ENCODE measurements at regions not wholly inside any gene's neighbourhood (a gene's known extent, or its start where the extent isn't known, plus 50 kb on each side); places are given as distances from the start of the nearest gene placed in this dataset.

- Histone ChIP-seq H3K27me3 (ENCODE audit: low read length) (no peaks in the 10 kb centered on the region), H3K9ac (ENCODE audit: low read length) (peak overlapping the region; percentile 19; the same call in 1 of the 2 replicates), H3K4me3 (ENCODE audit: insufficient read depth, low read length, poor library complexity, severe bottlenecking) (no peak overlapping the region)
Measured at GRCh38 chr14:73784181-73784987, 67.2 kb upstream of the PTGR2 start.

DNA sequence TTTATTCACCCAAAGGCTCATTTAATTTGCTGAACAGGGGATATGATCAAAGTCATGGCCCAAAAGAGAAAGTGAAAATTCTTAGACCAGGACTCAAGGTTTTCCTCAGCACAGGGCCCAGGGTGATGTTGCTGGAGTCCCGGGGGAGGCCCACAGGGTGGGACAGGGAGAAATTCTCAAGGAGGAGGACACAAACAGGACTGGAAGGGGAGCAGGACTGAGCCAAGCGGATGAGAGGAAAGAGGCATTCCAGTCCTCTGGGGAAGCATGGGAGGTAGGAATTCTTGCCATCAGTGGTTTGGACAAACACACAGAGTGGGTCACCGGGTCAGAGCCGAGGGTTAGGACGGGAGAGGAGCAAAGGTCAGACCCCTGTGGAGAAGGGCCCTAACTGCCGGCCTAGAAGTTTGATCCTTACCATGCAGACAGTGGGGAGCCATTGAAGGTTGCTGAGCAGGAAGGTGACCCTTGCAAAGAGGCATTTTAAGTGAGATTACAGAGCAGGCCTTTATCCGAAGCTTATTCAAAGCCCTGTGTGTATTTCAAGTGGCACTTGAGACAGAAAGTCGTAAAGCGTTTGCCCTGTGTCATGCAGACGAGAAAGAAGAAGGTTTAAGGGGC lies 68.4 kb upstream of the PTGR2 start:
- Histone ChIP-seq H3K79me2 (ENCODE audit: insufficient read depth, low read length) (peaks cover 30% of the 10 kb centered on the region; the same call in 1 of the 2 replicates), H3K27me3 (ENCODE audit: low read length) (no peaks in the 10 kb centered on the region), H3K27ac (ENCODE audit: low read depth, low read length) (no peak overlapping the region)

More at GRCh38 chr14:73784181-73784987, 67.2 kb upstream of the PTGR2 start:
- Histone ChIP-seq H3K4me2 (ENCODE audit: low read depth, low read length, poor library complexity, severe bottlenecking) (peak overlapping the region; percentile 32), H3K9me2 (replicated peaks; ENCODE audit: insufficient read depth, low read length) (no peaks in the 10 kb centered on the region), H3F3A (ENCODE audit: insufficient read depth) (peaks cover 17% of the 10 kb centered on the region), H4K20me1 (ENCODE audit: low read depth, low read length) (no peaks in the 10 kb centered on the region; the same call in 1 of the 2 replicates), H3K36me3 (ENCODE audit: low read length) (no peaks in the 10 kb centered on the region), H3K27ac (ENCODE audit: low read depth, low read length) (peak overlapping the region; percentile 59), H3K9me3 (ENCODE audit: insufficient read depth, low read length) (no peaks in the 10 kb centered on the region), H2AFZ (ENCODE audit: low read depth, low read length, severe bottlenecking) (no peak overlapping the region), H3K79me2 (ENCODE audit: insufficient read depth, low read length) (peaks cover 30% of the 10 kb centered on the region; the same call in 1 of the 2 replicates)
- no peak for TF ChIP-seq EZH2phosphoT487 (conservative IDR thresholded peaks at IDR 0.05; ENCODE audit: low read length)
- TF ChIP-seq CTCF (IDR thresholded peaks at IDR 0.05; ENCODE audit: insufficient read depth, low read length, poor library complexity, severe bottlenecking): no peak

GRCh38 chr14:73782623-73783022 lies 68.4 kb upstream of the PNMA1 start:
- Histone ChIP-seq H3K27ac (ENCODE audit: low read depth, low read length) (no peak overlapping the region), H3K9me2 (replicated peaks; ENCODE audit: insufficient read depth, low read length) (no peaks in the 10 kb centered on the region), H4K20me1 (ENCODE audit: low read depth, low read length) (no peaks in the 10 kb centered on the region; the same call in 1 of the 2 replicates), H3K79me2 (ENCODE audit: insufficient read depth, low read length) (peaks cover 30% of the 10 kb centered on the region; the same call in 1 of the 2 replicates), H3K36me3 (ENCODE audit: low read length) (no peaks in the 10 kb centered on the region), H3F3A (ENCODE audit: insufficient read depth) (peaks cover 12% of the 10 kb centered on the region), H3K9me3 (ENCODE audit: insufficient read depth, low read length) (no peaks in the 10 kb centered on the region), H3K27me3 (ENCODE audit: low read length) (no peaks in the 10 kb centered on the region), H3K4me3 (ENCODE audit: insufficient read depth, low read length, poor library complexity, severe bottlenecking) (no peak overlapping the region), H3K4me2 (ENCODE audit: low read depth, low read length, poor library complexity, severe bottlenecking) (no peak overlapping the region), H2AFZ (ENCODE audit: low read depth, low read length, severe bottlenecking) (no peak overlapping the region), H3K9ac (ENCODE audit: low read length) (no peak overlapping the region)
- TF ChIP-seq CTCF (IDR thresholded peaks at IDR 0.05; ENCODE audit: insufficient read depth, low read length, poor library complexity, severe bottlenecking): no peak
- no peak for TF ChIP-seq EZH2phosphoT487 (conservative IDR thresholded peaks at IDR 0.05; ENCODE audit: low read length)

More for the DNA sequence above, 68.4 kb upstream of the PTGR2 start:
- no peak overlapping the region for H3K4me3 ChIP-seq (ENCODE audit: insufficient read depth, low read length, poor library complexity, severe bottlenecking)
- H3F3A ChIP-seq (ENCODE audit: insufficient read depth): peaks cover 13% of the 10 kb centered on the region
- H3K9me2 ChIP-seq (replicated peaks; ENCODE audit: insufficient read depth, low read length): no peaks in the 10 kb centered on the region
- H3K9me3 ChIP-seq (ENCODE audit: insufficient read depth, low read length): no peaks in the 10 kb centered on the region
- TF ChIP-seq EZH2phosphoT487 (conservative IDR thresholded peaks at IDR 0.05; ENCODE audit: low read length): no peak
- no peak for TF ChIP-seq CTCF (IDR thresholded peaks at IDR 0.05; ENCODE audit: insufficient read depth, low read length, poor library complexity, severe bottlenecking)
- no peak overlapping the region for H3K9ac ChIP-seq (ENCODE audit: low read length)
- H3K4me2 ChIP-seq (ENCODE audit: low read depth, low read length, poor library complexity, severe bottlenecking): no peak overlapping the region
- no peaks in the 10 kb centered on the region; the same call in 1 of the 2 replicates for H4K20me1 ChIP-seq (ENCODE audit: low read depth, low read length)
- no peaks in the 10 kb centered on the region for H3K36me3 ChIP-seq (ENCODE audit: low read length)
- H2AFZ ChIP-seq (ENCODE audit: low read depth, low read length, severe bottlenecking): no peak overlapping the region

All from SU-DHL-6 (cell line).